DMS153 (cell line): ENCODE measurements at regions not wholly inside any gene's neighbourhood (a gene's known extent, or its start where the extent isn't known, plus 50 kb on each side); places are given as distances from the start of the nearest gene placed in this dataset.
A peak's percentile ranks its signal among the peaks of the same experiment; 100 is the strongest.
"Not testable (repeated sequence)": the region's sequence is repeated elsewhere in the genome, so short reads cannot be mapped to it uniquely, and the experiment has no call there.

Experiments
- DNase-seq: peaks from one replicate; lab custom pipeline; 2025; lab: John Stamatoyannopoulos, UW

GRCh38 chr4:57182132-57182874, 72.1 kb upstream of the IGFBP7 start:
- no peak for DNase-seq

GRCh38 chr4:57173136-57173535, 63.0 kb upstream of the IGFBP7 start:
- not testable (repeated sequence) for DNase-seq

GRCh38 chr4:57172065-57172464, 61.9 kb upstream of the IGFBP7 start:
- no peak for DNase-seq

GRCh38 chr4:57168982-57169381, 58.8 kb upstream of the IGFBP7 start:
- no peak for DNase-seq

GRCh38 chr4:57163530-57164459, 53.6 kb upstream of the IGFBP7 start:
- peak; percentile 38 for DNase-seq

GRCh38 chr4:57162499-57163019, 52.4 kb upstream of the IGFBP7 start:
- DNase-seq: no peak
